ENCODE measurements at regions not wholly inside any gene's neighbourhood (a gene's known extent, or its start where the extent isn't known, plus 50 kb on each side); places are given as distances from the start of the nearest gene placed in this dataset.

DNA sequence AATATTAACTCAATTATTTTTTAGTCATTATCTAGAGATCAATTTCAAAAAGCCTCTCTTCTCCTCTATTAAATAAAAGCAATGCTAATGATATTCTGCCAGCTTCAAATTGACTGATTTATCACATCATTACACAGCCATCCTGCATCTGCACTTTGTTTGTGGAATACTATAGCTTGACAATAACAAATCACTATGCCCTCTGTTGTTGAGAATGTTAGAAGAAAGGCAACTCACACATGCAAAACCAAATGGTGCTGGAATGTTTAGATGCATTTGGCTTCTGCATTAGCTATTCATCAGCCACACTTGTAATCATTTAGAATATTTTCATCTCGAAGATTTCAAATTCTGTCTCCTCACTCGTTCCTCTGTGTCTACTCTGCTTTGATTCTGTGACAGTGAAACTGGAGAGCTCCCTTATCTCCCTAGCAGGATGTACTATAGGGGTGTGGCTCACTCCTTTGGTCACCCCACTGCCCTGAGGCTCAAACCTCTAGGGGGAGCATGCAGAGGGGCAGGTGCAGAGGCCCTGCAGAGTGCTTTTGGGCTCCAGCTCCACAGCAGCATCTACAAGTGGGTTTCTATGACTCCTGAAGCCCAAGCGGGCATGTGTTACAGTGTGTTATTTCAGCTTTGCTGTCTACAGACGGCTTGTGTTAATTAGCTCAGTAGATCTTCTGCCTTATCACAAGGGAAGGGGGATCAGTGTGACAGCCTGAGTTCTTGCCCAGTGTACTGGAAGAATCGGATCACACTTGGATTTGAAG is 454.1 kb upstream of the BCHE start:
- no peak overlapping the region for H3K4me3 ChIP-seq (ENCODE audit: low read depth, low read length)
- TF ChIP-seq, protein P1, sequence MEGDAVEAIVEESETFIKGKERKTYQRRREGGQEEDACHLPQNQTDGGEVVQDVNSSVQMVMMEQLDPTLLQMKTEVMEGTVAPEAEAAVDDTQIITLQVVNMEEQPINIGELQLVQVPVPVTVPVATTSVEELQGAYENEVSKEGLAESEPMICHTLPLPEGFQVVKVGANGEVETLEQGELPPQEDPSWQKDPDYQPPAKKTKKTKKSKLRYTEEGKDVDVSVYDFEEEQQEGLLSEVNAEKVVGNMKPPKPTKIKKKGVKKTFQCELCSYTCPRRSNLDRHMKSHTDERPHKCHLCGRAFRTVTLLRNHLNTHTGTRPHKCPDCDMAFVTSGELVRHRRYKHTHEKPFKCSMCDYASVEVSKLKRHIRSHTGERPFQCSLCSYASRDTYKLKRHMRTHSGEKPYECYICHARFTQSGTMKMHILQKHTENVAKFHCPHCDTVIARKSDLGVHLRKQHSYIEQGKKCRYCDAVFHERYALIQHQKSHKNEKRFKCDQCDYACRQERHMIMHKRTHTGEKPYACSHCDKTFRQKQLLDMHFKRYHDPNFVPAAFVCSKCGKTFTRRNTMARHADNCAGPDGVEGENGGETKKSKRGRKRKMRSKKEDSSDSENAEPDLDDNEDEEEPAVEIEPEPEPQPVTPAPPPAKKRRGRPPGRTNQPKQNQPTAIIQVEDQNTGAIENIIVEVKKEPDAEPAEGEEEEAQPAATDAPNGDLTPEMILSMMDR (IDR thresholded peaks at IDR 0.05; ENCODE audit: low read depth, low read length, missing control alignments), result no peak
- in situ Hi-C loops (cut with HindIII; ENCODE audit: low sequenced_read_pairs), result no loop called here
- DNase-seq (ENCODE audit: low read depth), result no peak

DNA sequence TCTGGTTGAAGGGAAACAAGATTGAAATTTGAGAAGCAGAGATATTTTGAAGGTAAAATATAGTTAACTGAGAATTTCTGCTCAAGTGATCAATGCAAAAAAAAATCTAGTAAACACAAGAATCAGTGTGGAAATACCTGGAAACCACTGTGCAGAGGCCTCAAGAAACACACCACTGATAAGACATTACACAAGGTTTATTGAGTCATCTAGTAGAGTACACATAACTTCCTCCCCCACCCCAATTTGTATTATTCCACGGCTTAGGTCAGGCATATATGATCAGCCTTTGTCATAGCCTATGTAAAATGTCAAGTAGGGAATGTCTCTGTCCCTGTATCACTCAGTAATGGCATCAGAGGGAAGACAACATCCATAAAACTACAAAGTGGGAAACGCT is 447.8 kb upstream of the BCHE start:
- TF ChIP-seq, protein P1 (IDR thresholded peaks at IDR 0.05; ENCODE audit: low read depth, low read length, missing control alignments), result no peak
- in situ Hi-C loops (cut with HindIII; ENCODE audit: low sequenced_read_pairs), result no loop called here
- no peak overlapping the region for H3K4me3 ChIP-seq (ENCODE audit: low read depth, low read length)
- DNase-seq (ENCODE audit: low read depth), result peak; percentile 8

- DNase-seq (ENCODE audit: low read depth), result peak; percentile 95
- TF ChIP-seq, protein P1 (IDR thresholded peaks at IDR 0.05; ENCODE audit: low read depth, low read length, missing control alignments), result no peak
- in situ Hi-C loops (cut with HindIII; ENCODE audit: low sequenced_read_pairs), result no loop called here
- peak overlapping the region; percentile 3 for H3K4me3 ChIP-seq (ENCODE audit: low read depth, low read length)
Observed at GRCh38 chr3:166283840-166284239, 446.6 kb upstream of the BCHE start.

- in situ Hi-C loops (cut with HindIII; ENCODE audit: low sequenced_read_pairs), result no loop called here
- DNase-seq (ENCODE audit: low read depth), result no peak
- H3K4me3 ChIP-seq (ENCODE audit: low read depth, low read length), result no peak overlapping the region
- TF ChIP-seq, protein P1 (IDR thresholded peaks at IDR 0.05; ENCODE audit: low read depth, low read length, missing control alignments), result no peak
Observed at GRCh38 chr3:166282931-166283330, 445.7 kb upstream of the BCHE start.

DNA sequence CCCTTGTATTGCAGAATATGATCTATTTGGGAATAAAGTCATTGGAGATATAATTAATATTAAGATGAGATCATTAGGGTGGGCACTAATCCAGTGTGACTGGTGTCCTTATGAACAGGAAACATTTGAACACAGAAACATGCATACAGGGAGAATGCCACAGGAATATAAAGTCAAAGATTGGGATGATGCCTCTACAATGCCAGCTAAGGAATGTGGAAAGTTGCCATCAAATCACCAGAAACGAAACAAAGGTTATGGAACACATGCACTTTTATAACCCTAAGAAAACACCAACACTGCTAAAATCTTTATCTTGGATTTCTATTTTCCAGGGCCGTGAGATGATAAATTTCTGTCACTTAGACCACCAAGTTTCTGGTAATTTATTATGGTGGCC is 442.4 kb upstream of the BCHE start:
- in situ Hi-C loops (cut with HindIII; ENCODE audit: low sequenced_read_pairs), result no loop called here
- TF ChIP-seq, protein P1 (IDR thresholded peaks at IDR 0.05; ENCODE audit: low read depth, low read length, missing control alignments), result no peak
- DNase-seq (ENCODE audit: low read depth), result no peak
- no peak overlapping the region for H3K4me3 ChIP-seq (ENCODE audit: low read depth, low read length)

- TF ChIP-seq, protein P1 (IDR thresholded peaks at IDR 0.05; ENCODE audit: low read depth, low read length, missing control alignments), result no peak
- no peak for DNase-seq (ENCODE audit: low read depth)
- no peak overlapping the region for H3K4me3 ChIP-seq (ENCODE audit: low read depth, low read length)
- in situ Hi-C loops (cut with HindIII; ENCODE audit: low sequenced_read_pairs), result no loop called here
Observed at GRCh38 chr3:166275024-166275390, 437.8 kb upstream of the BCHE start.
